GM11168 (cell line): ENCODE measurements at regions not wholly inside any gene's neighbourhood (a gene's known extent, or its start where the extent isn't known, plus 50 kb on each side); places are given as distances from the start of the nearest gene placed in this dataset.

Source experiments
- in situ Hi-C: fragments of 300-500 bp; cut with MboI; formaldehyde crosslinking; loops from one replicate; pipeline ENCODE4 v1.12.0; 2022; ENCODE audit warnings: low sequenced_read_pairs; ENCODE audit not compliant: unreplicated experiment

GRCh38 chr4:31045151-31045550 is 325.0 kb downstream of the PCDH7 start:
- in situ Hi-C loops: no loop called here

GRCh38 chr4:31045724-31046318 is 325.7 kb downstream of the PCDH7 start:
- in situ Hi-C loops: no loop called here

GRCh38 chr4:31051151-31051550 is 331.0 kb downstream of the PCDH7 start:
- in situ Hi-C loops: no loop called here

GRCh38 chr4:31051565-31051964 is 331.4 kb downstream of the PCDH7 start:
- in situ Hi-C loops: no loop called here

GRCh38 chr4:31052519-31052918 is 332.4 kb downstream of the PCDH7 start:
- in situ Hi-C loops: no loop called here

- in situ Hi-C loops: no loop called here
Measured at GRCh38 chr4:31053451-31053850, 333.3 kb downstream of the PCDH7 start.

- in situ Hi-C loops: no loop called here
Measured at GRCh38 chr4:31054295-31054694, 334.1 kb downstream of the PCDH7 start.

- in situ Hi-C loops: no loop called here
Measured at GRCh38 chr4:31058656-31059055, 338.5 kb downstream of the PCDH7 start.

- in situ Hi-C loops: no loop called here
Measured at GRCh38 chr4:31059753-31060522, 339.8 kb downstream of the PCDH7 start.

- in situ Hi-C loops: no loop called here
Measured at GRCh38 chr4:31065086-31065485, 344.9 kb downstream of the PCDH7 start.

GRCh38 chr4:31068257-31069075 is 348.3 kb downstream of the PCDH7 start:
- in situ Hi-C loops: no loop called here

- in situ Hi-C loops: no loop called here
Measured at GRCh38 chr4:31069151-31069550, 349.0 kb downstream of the PCDH7 start.

GRCh38 chr4:31071508-31072486 is 351.6 kb downstream of the PCDH7 start:
- in situ Hi-C loops: no loop called here

- in situ Hi-C loops: no loop called here
Measured at GRCh38 chr4:31075969-31076368, 355.8 kb downstream of the PCDH7 start.

GRCh38 chr4:31078661-31079060 is 358.5 kb downstream of the PCDH7 start:
- in situ Hi-C loops: no loop called here

- in situ Hi-C loops: no loop called here
Measured at GRCh38 chr4:31080887-31081286, 360.7 kb downstream of the PCDH7 start.

- in situ Hi-C loops: no loop called here
Measured at GRCh38 chr4:31081366-31081765, 361.2 kb downstream of the PCDH7 start.

- in situ Hi-C loops: no loop called here
Measured at GRCh38 chr4:31083456-31083855, 363.3 kb downstream of the PCDH7 start.

- in situ Hi-C loops: no loop called here
Measured at GRCh38 chr4:31084806-31085416, 364.7 kb downstream of the PCDH7 start.

GRCh38 chr4:31085689-31086088 is 365.5 kb downstream of the PCDH7 start:
- in situ Hi-C loops: no loop called here
